Mammary epithelial cell (primary cell): ENCODE measurements at regions not wholly inside any gene's neighbourhood (a gene's known extent, or its start where the extent isn't known, plus 50 kb on each side); places are given as distances from the start of the nearest gene placed in this dataset.

Experiments
- CTCF ChIP-seq, 2 donors: IDR thresholded peaks in 1 of 2; conservative IDR thresholded peaks in 1 of 2; 2 replicates each; pipeline ENCODE4 v1.5.1; 2011 to 2012; ENCODE audit warnings: inconsistent platforms in 2 of 2, low read length in 2 of 2, mild to moderate bottlenecking in 2 of 2, control low read depth in 1 of 2, low read depth in 1 of 2; ENCODE audit not compliant: insufficient read depth in 1 of 2; ENCODE audit errors: extremely low read depth in 1 of 2
- EZH2 ChIP-seq: IDR thresholded peaks from 2 replicates; pipeline ENCODE4 v1.6.1; 2012; ENCODE audit warnings: low read length, inconsistent platforms, borderline replicate concordance

- TF ChIP-seq EZH2 (no peak), CTCF (conservative IDR thresholded peaks at IDR 0.05 in 1 of 2, IDR thresholded peaks at IDR 0.05 in 1 of 2; ENCODE audit: extremely low read depth in 1 of 2, insufficient read depth in 1 of 2, low read depth in 1 of 2, low read length in 2 of 2) (no peak)
Observed at GRCh38 chr2:124241-124880, 78.1 kb upstream of the FAM110C start.
